ENCODE measurements at regions not wholly inside any gene's neighbourhood (a gene's known extent, or its start where the extent isn't known, plus 50 kb on each side); places are given as distances from the start of the nearest gene placed in this dataset.

DNA sequence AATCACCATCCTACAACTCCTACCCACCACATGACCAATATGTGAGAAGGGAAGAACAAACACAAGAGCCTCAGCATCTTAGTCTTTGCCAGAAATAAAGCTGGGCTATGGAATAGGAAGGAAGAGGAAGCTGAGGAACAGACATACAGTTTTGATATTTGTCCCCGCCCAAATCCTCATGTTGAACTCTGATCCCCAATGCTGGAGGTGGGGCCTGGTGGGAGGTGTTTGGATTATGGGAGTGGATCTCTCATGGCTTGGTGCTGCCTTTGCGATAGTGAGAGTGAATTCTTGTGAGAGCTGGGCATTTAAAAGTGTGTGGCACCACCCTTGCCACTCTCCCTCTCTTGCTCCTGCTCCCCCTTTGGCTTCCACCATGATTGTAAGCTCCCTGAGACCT, 52.4 kb upstream of the NLK start:
- no peak overlapping the region for H2AFZ ChIP-seq (ENCODE audit: insufficient read depth, low read depth, low read length, poor library complexity, severe bottlenecking)
- no peak for DNase-seq
- no peaks in the 10 kb centered on the region for H3K4me1 ChIP-seq (ENCODE audit: control insufficient read depth in 1 of 2, insufficient read depth in 2 of 2, low read length in 2 of 2)
- no peak overlapping the region for H3K4me3 ChIP-seq (replicated peaks in 1 of 3; ENCODE audit: low read depth in 2 of 3, low read length in 3 of 3)
- intact Hi-C loops (cut with micrococcal nuclease), result no loop called here
- H3K9me3 ChIP-seq (replicated peaks in 1 of 2; ENCODE audit: control insufficient read depth in 1 of 2, insufficient read depth in 1 of 2, low read length in 2 of 2), result peaks cover 7 to 10% of the 10 kb centered on the region in 2 donors
- H3K36me3 Mint-ChIP-seq, result no peaks in the 10 kb centered on the region
- no peak overlapping the region for H3K4me3 Mint-ChIP-seq
- H3K36me3 ChIP-seq (replicated peaks in 1 of 2; ENCODE audit: control insufficient read depth in 1 of 2, insufficient read depth in 2 of 2, low read length in 2 of 2), result no peaks in the 10 kb centered on the region
- H3K27me3 Mint-ChIP-seq (ENCODE audit: low read depth in 3 of 3), result peaks cover 0 to 13% (median 5%) of the 10 kb centered on the region in 3 donors
- TF ChIP-seq, protein P1, sequence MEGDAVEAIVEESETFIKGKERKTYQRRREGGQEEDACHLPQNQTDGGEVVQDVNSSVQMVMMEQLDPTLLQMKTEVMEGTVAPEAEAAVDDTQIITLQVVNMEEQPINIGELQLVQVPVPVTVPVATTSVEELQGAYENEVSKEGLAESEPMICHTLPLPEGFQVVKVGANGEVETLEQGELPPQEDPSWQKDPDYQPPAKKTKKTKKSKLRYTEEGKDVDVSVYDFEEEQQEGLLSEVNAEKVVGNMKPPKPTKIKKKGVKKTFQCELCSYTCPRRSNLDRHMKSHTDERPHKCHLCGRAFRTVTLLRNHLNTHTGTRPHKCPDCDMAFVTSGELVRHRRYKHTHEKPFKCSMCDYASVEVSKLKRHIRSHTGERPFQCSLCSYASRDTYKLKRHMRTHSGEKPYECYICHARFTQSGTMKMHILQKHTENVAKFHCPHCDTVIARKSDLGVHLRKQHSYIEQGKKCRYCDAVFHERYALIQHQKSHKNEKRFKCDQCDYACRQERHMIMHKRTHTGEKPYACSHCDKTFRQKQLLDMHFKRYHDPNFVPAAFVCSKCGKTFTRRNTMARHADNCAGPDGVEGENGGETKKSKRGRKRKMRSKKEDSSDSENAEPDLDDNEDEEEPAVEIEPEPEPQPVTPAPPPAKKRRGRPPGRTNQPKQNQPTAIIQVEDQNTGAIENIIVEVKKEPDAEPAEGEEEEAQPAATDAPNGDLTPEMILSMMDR (IDR thresholded peaks at IDR 0.05), result no peak
- peaks cover 0 to 7% (median 0%) of the 10 kb centered on the region in 7 donors for H3K9me3 Mint-ChIP-seq
- H3K27me3 ChIP-seq (ENCODE audit: control insufficient read depth in 2 of 2, insufficient read depth in 2 of 2, low read length in 2 of 2), result peaks cover 0 to 3% of the 10 kb centered on the region in 2 donors
- H3K79me2 ChIP-seq (ENCODE audit: insufficient read depth, low read length), result no peaks in the 10 kb centered on the region
- H3K4me1 Mint-ChIP-seq, result peaks cover 4% of the 10 kb centered on the region
- whole genome bisulfite sequencing (ENCODE audit: insufficient coverage), result no CpG with 5 or more reads among the region's 2 CpGs
- H3K27ac Mint-ChIP-seq, result no peak overlapping the region
- no peaks in the 10 kb centered on the region for H4K20me1 ChIP-seq (ENCODE audit: insufficient read depth, low read length)
- no peak overlapping the region for H3K27ac ChIP-seq (ENCODE audit: low read depth in 1 of 2, low read length in 2 of 2)
- H3K4me2 ChIP-seq (replicated peaks; ENCODE audit: extremely low read depth, low read length, poor library complexity, severe bottlenecking), result no peak overlapping the region
- H3K9ac ChIP-seq (ENCODE audit: insufficient read depth, low read length, poor library complexity, severe bottlenecking), result no peak overlapping the region

DNA sequence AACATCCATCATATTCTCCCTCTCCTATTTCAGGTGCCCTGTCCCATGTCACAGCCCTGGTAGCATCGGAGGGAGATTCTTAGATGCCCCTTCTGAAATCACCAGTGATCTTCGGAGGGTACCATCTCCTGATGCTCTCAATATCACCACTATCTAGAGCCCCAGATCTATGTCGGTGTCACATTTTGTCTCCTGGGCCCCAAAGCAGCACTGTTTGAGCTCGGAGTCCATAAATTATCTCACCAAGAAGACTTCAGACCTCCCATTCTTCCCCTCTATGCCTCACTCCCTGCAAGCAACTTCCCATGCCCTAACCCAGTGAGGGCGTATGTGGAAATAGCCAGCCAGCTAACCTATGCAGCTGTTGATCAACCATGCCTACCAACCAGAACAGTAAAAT, 51.5 kb upstream of the NLK start:
- no peak for DNase-seq
- intact Hi-C loops (cut with micrococcal nuclease), result no loop called here
- WGBS (ENCODE audit: insufficient coverage), result 84% methylated on average over 5 of the region's 5 CpGs
- Histone ChIP-seq H2AFZ (ENCODE audit: insufficient read depth, low read depth, low read length, poor library complexity, severe bottlenecking) (no peak overlapping the region), H3K4me3 (replicated peaks in 1 of 3; ENCODE audit: low read depth in 2 of 3, low read length in 3 of 3) (no peak overlapping the region), H3K4me1 (ENCODE audit: control insufficient read depth in 1 of 2, insufficient read depth in 2 of 2, low read length in 2 of 2) (no peaks in the 10 kb centered on the region), H3K27me3 (ENCODE audit: control insufficient read depth in 2 of 2, insufficient read depth in 2 of 2, low read length in 2 of 2) (no peaks in the 10 kb centered on the region), H3K9me3 (replicated peaks in 1 of 2; ENCODE audit: control insufficient read depth in 1 of 2, insufficient read depth in 1 of 2, low read length in 2 of 2) (peaks cover 7 to 10% of the 10 kb centered on the region in 2 donors), H3K4me2 (replicated peaks; ENCODE audit: extremely low read depth, low read length, poor library complexity, severe bottlenecking) (no peak overlapping the region), H3K9ac (ENCODE audit: insufficient read depth, low read length, poor library complexity, severe bottlenecking) (no peak overlapping the region), H3K27ac (ENCODE audit: low read depth in 1 of 2, low read length in 2 of 2) (no peak overlapping the region), H3K36me3 (replicated peaks in 1 of 2; ENCODE audit: control insufficient read depth in 1 of 2, insufficient read depth in 2 of 2, low read length in 2 of 2) (no peaks in the 10 kb centered on the region), H4K20me1 (ENCODE audit: insufficient read depth, low read length) (no peaks in the 10 kb centered on the region), H3K79me2 (ENCODE audit: insufficient read depth, low read length) (no peaks in the 10 kb centered on the region)
- TF ChIP-seq, protein P1 (IDR thresholded peaks at IDR 0.05), result no peak
- Mint-ChIP-seq H3K27ac (no peak overlapping the region), H3K4me1 (no peaks in the 10 kb centered on the region), H3K9me3 (peaks cover 0 to 7% (median 0%) of the 10 kb centered on the region in 7 donors), H3K27me3 (ENCODE audit: low read depth in 3 of 3) (peaks cover 0 to 6% (median 3%) of the 10 kb centered on the region in 3 donors), H3K4me3 (no peak overlapping the region), H3K36me3 (no peaks in the 10 kb centered on the region)

All from CD14-positive monocyte (primary cell).